ENCODE measurements at regions not wholly inside any gene's neighbourhood (a gene's known extent, or its start where the extent isn't known, plus 50 kb on each side); places are given as distances from the start of the nearest gene placed in this dataset.

DNA sequence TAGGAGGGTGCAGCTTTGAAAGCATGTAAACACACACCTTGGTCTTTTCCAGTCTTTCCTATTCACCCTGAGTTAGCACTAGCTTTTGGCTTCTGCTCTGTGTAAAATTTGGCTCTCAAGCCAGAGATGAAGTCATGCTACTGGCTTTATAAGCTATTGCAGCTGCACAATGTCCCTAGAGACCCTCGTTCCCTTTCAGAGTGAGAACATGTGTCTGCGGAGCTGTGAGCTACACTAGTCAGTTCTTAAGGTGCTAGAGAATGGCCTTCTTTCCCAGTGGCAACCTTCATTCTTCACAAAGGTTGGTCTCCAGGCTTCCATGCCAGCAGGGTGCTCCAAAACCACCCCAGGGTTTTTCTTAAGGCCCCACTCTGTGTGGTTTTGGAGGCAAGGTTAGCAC, 199.1 kb downstream of the SPATA18 start:
- TF ChIP-seq, protein P1, sequence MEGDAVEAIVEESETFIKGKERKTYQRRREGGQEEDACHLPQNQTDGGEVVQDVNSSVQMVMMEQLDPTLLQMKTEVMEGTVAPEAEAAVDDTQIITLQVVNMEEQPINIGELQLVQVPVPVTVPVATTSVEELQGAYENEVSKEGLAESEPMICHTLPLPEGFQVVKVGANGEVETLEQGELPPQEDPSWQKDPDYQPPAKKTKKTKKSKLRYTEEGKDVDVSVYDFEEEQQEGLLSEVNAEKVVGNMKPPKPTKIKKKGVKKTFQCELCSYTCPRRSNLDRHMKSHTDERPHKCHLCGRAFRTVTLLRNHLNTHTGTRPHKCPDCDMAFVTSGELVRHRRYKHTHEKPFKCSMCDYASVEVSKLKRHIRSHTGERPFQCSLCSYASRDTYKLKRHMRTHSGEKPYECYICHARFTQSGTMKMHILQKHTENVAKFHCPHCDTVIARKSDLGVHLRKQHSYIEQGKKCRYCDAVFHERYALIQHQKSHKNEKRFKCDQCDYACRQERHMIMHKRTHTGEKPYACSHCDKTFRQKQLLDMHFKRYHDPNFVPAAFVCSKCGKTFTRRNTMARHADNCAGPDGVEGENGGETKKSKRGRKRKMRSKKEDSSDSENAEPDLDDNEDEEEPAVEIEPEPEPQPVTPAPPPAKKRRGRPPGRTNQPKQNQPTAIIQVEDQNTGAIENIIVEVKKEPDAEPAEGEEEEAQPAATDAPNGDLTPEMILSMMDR (IDR thresholded peaks at IDR 0.05), result no peak
- no peak for TF ChIP-seq POLR2A (IDR thresholded peaks at IDR 0.05)
